Endothelial cell of umbilical vein (primary cell): ENCODE measurements at regions not wholly inside any gene's neighbourhood (a gene's known extent, or its start where the extent isn't known, plus 50 kb on each side); places are given as distances from the start of the nearest gene placed in this dataset.

Experiments
- BruUV-seq: library from RNA; stranded (reverse); fragments of 400-500 nt; replicated peaks from 2 replicates; lab custom pipeline; 2021; lab: Mats Ljungman, UMichigan
- CTCF ChIA-PET: fragments of 300-600, 350-600 bp; sonication (Branson Sonifier 250); formaldehyde crosslinking; loops from one replicate; lab custom pipeline; 2021; ENCODE audit warnings: antibody characterized with exemption, inconsistent platforms; lab: Charles Lee
- POLR2A ChIA-PET: fragments of 300-600, 350-600 bp; sonication (Branson Sonifier 250); formaldehyde crosslinking; loops from one replicate; lab custom pipeline; 2021; ENCODE audit warnings: antibody characterized with exemption, inconsistent platforms; lab: Charles Lee
- DNase-seq: peaks from one replicate; pipeline ENCODE4 v3.0.0-alpha.2; 2011; ENCODE audit warnings: low read depth, low spot score
- FAIRE-seq: peaks from 2 replicates; lab custom pipeline; 2011; peaks lifted over from hg19 to GRCh38; lab: Jason Lieb, UNC
- H2AFZ ChIP-seq: 2 replicates; pipeline ENCODE4 v1.6.0; 2012; ENCODE audit warnings: low read depth, low read length, control low read depth, inconsistent platforms
- H3K27ac ChIP-seq: 2 replicates; pipeline ENCODE4 v1.5.1; 2011; ENCODE audit warnings: low read depth, mild to moderate bottlenecking, control low read depth, low read length, moderate library complexity; ENCODE audit not compliant: insufficient read depth
- H3K27me3 ChIP-seq, 2 experiments: 2 replicates each; pipeline versions ENCODE4 v1.6.0 to v1.6.1; 2011; ENCODE audit warnings: low read length in 2 of 2, mixed read lengths in 1 of 2; ENCODE audit not compliant: control insufficient read depth in 2 of 2, insufficient read depth in 2 of 2
- H3K36me3 ChIP-seq, 2 experiments: 2 replicates in 1 of 2; 3 replicates in 1 of 2; pipeline ENCODE4 v1.5.1; 2011; ENCODE audit warnings: low read length in 2 of 2, mild to moderate bottlenecking in 1 of 2, moderate library complexity in 1 of 2; ENCODE audit not compliant: control insufficient read depth in 2 of 2, insufficient read depth in 2 of 2; ENCODE audit errors: extremely low read depth in 1 of 2
- H3K4me1 ChIP-seq: 3 replicates; pipeline ENCODE4 v1.5.1; 2011; ENCODE audit warnings: mild to moderate bottlenecking, low read length; ENCODE audit not compliant: control insufficient read depth, insufficient read depth; ENCODE audit errors: extremely low read depth
- H3K4me2 ChIP-seq: 2 replicates; pipeline ENCODE4 v1.6.1; 2011; ENCODE audit warnings: low read length, control low read depth, mixed read lengths; ENCODE audit not compliant: insufficient read depth
- H3K4me3 ChIP-seq, 3 experiments: fragments of 200-600 bp in 1 of 3; sonication (generic), shearing (Covaris generic) in 1 of 3; replicated peaks in 1 of 3; 2 replicates each; pipeline ENCODE4 v1.5.1; 2011 to 2016; ENCODE audit warnings: control low read depth in 3 of 3, low read length in 3 of 3, mild to moderate bottlenecking in 2 of 3, inconsistent platforms in 1 of 3, low read depth in 1 of 3, moderate library complexity in 1 of 3; ENCODE audit not compliant: insufficient read depth in 1 of 3
- H3K79me2 ChIP-seq: 2 replicates; pipeline ENCODE4 v1.6.0; 2012; ENCODE audit warnings: low read length, inconsistent platforms; ENCODE audit not compliant: control insufficient read depth, insufficient read depth
- H3K9ac ChIP-seq: replicated peaks from 2 replicates; pipeline ENCODE3; 2011; ENCODE audit warnings: low read length, control low read depth; ENCODE audit not compliant: insufficient read depth; ENCODE audit errors: extremely low read depth
- H3K9me1 ChIP-seq: replicated peaks from 3 replicates; pipeline ENCODE4 v1.6.0; 2011; ENCODE audit warnings: mild to moderate bottlenecking, low read length; ENCODE audit not compliant: control insufficient read depth, insufficient read depth; ENCODE audit errors: extremely low read depth
- H3K9me3 ChIP-seq: replicated peaks from 2 replicates; pipeline ENCODE4 v1.5.1; 2012; ENCODE audit warnings: low read length, inconsistent platforms; ENCODE audit not compliant: control insufficient read depth, insufficient read depth
- H4K20me1 ChIP-seq: replicated peaks from 2 replicates; pipeline ENCODE3; 2011; ENCODE audit warnings: mild to moderate bottlenecking, low read length; ENCODE audit not compliant: control insufficient read depth, insufficient read depth; ENCODE audit errors: extremely low read depth
- EZH2 ChIP-seq: IDR thresholded peaks from 2 replicates; pipeline ENCODE4 v1.6.1; 2012; ENCODE audit warnings: borderline replicate concordance, low read depth, mild to moderate bottlenecking, moderate library complexity, low read length, inconsistent platforms; ENCODE audit not compliant: severe bottlenecking
- FOS ChIP-seq: IDR thresholded peaks from 2 replicates; pipeline ENCODE4 v1.6.1; 2011; ENCODE audit warnings: mild to moderate bottlenecking, low read length, moderate library complexity, borderline replicate concordance; ENCODE audit not compliant: insufficient read depth
- GATA2 ChIP-seq: IDR thresholded peaks from 2 replicates; pipeline ENCODE4 v1.7.0; 2011; ENCODE audit warnings: low read depth, mild to moderate bottlenecking, moderate library complexity, mixed read lengths, low read length; ENCODE audit not compliant: insufficient read length, insufficient read depth
- JUN ChIP-seq: IDR thresholded peaks from 2 replicates; pipeline ENCODE4 v1.6.1; 2011; ENCODE audit warnings: borderline replicate concordance, low read depth; ENCODE audit not compliant: insufficient read length, insufficient read depth
- MYC ChIP-seq: IDR thresholded peaks from one replicate; pipeline ENCODE4 v1.6.1; 2011; ENCODE audit warnings: mild to moderate bottlenecking, low read depth, low read length
- POLR2A ChIP-seq: IDR thresholded peaks from 2 replicates; pipeline ENCODE4 v1.6.1; 2012; ENCODE audit warnings: low read depth, mild to moderate bottlenecking, control low read depth, low read length
- POLR2AphosphoS5 ChIP-seq: IDR thresholded peaks from 2 replicates; pipeline ENCODE4 v1.6.1; 2012; ENCODE audit warnings: low read depth, mild to moderate bottlenecking, control low read depth, low read length, moderate library complexity; ENCODE audit not compliant: insufficient read depth
- dilution Hi-C: fragments of 300-500 bp; cut with MboI; formaldehyde crosslinking; loops from one replicate; pipeline ENCODE4 v1.15.0; 2019; ENCODE audit warnings: low sequenced_read_pairs; ENCODE audit not compliant: extremely low pct_ligation_motif_present
- intact Hi-C: fragments of 100-400 bp; cut with micrococcal nuclease; formaldehyde crosslinking; loops from one replicate; pipeline ENCODE4 v1.10.0; 2022
- TF ChIP-seq, protein P1 (sequence below): IDR thresholded peaks from 2 replicates; pipeline ENCODE4 v1.6.1; 2011; ENCODE audit not compliant: insufficient read depth, insufficient read length
- TF ChIP-seq, protein P2 (sequence below), 2 donors: IDR thresholded peaks; 1 replicate in 1 of 2; 2 replicates in 1 of 2; pipeline ENCODE4 v1.5.1; 2011; ENCODE audit warnings: low read length in 2 of 2, mild to moderate bottlenecking in 2 of 2, moderate library complexity in 2 of 2, control low read depth in 1 of 2, inconsistent platforms in 1 of 2, low read depth in 1 of 2; ENCODE audit not compliant: insufficient read depth in 1 of 2; ENCODE audit errors: extremely low read depth in 1 of 2

DNA sequence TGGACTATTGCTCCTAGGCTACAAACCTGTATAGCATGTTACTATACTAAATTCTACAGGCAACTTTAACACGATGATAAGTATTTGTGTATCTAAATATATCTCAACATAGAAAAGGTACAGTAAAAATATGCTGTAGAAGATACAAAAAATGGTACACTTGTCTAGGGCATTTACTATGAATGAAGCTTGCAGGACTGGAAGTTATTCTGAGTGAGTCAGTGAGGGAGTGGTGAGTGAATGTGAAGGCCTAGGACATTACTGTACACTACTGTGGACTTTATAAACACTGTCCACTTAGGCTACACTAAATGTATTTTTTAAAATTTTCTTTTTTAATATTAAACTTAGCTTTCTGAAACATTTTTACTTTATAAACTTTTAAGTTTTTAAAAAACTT is 140.5 kb upstream of the SGO1 start:
- Histone ChIP-seq H3K27ac (no peak overlapping the region), H3K4me2 (no peak overlapping the region), H3K79me2 (no peaks in the 10 kb centered on the region), H3K9ac (no peak overlapping the region), H2AFZ (no peak overlapping the region), H3K9me1 (no peaks in the 10 kb centered on the region), H3K27me3 (peaks cover 0 to 2% of the 10 kb centered on the region in 2 experiments), H4K20me1 (no peaks in the 10 kb centered on the region), H3K36me3 (no peaks in the 10 kb centered on the region), H3K9me3 (no peaks in the 10 kb centered on the region), H3K4me3 (no peak overlapping the region), H3K4me1 (no peaks in the 10 kb centered on the region)
- BruUV-seq = no TSS peak
- POLR2A ChIA-PET = no interaction called here
- intact Hi-C loops (no loop called here), dilution Hi-C loops (no loop called here)
- DNase-seq = no peak
- TF ChIP-seq JUN = no peak
- TF ChIP-seq POLR2AphosphoS5 = no peak
- CTCF ChIA-PET = interaction anchor here (0.6 to 2.0 kb wide), 4 partner anchors 10 to 101 kb away, joined by 3 to 10 read pairs (median 4); no protein-coding TSS in a partner anchor
- FAIRE-seq = no peak

DNA sequence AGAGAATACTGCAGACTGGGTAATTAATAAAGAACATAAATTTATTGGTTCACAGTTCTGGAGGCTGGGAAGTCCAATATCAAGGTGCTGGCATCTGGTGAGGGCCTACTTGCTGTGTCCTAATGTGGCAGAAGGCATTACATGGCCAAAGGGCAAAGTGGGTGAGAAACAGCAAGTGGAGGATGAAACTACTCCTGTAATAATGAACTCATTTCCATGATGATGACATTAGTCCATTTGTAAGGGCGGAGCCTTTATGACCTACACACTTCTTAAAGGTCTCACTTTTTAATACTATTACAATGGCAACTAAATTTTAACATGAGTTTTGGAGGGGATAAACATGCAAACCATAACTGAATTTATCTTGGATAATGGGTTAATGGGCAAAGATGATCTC is 139.6 kb upstream of the SGO1 start:
- Histone ChIP-seq H4K20me1 (no peaks in the 10 kb centered on the region), H3K79me2 (no peaks in the 10 kb centered on the region), H3K9me1 (no peaks in the 10 kb centered on the region), H2AFZ (no peak overlapping the region), H3K4me2 (no peak overlapping the region), H3K4me3 (no peak overlapping the region), H3K27me3 (peaks cover 0 to 2% of the 10 kb centered on the region in 2 experiments), H3K9ac (no peak overlapping the region), H3K27ac (no peak overlapping the region), H3K4me1 (no peaks in the 10 kb centered on the region), H3K36me3 (no peaks in the 10 kb centered on the region), H3K9me3 (no peaks in the 10 kb centered on the region)
- no TSS peak for BruUV-seq
- DNase-seq (no peak), FAIRE-seq (no peak)
- TF ChIP-seq JUN = no peak
- TF ChIP-seq MYC = no peak
- no peak for TF ChIP-seq POLR2A
- no peak for TF ChIP-seq EZH2
- TF ChIP-seq GATA2 = no peak
- no peak for TF ChIP-seq FOS
- no peak for TF ChIP-seq POLR2AphosphoS5
- TF ChIP-seq, protein P1, sequence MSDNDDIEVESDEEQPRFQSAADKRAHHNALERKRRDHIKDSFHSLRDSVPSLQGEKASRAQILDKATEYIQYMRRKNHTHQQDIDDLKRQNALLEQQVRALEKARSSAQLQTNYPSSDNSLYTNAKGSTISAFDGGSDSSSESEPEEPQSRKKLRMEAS = no peak
- TF ChIP-seq, protein P2, sequence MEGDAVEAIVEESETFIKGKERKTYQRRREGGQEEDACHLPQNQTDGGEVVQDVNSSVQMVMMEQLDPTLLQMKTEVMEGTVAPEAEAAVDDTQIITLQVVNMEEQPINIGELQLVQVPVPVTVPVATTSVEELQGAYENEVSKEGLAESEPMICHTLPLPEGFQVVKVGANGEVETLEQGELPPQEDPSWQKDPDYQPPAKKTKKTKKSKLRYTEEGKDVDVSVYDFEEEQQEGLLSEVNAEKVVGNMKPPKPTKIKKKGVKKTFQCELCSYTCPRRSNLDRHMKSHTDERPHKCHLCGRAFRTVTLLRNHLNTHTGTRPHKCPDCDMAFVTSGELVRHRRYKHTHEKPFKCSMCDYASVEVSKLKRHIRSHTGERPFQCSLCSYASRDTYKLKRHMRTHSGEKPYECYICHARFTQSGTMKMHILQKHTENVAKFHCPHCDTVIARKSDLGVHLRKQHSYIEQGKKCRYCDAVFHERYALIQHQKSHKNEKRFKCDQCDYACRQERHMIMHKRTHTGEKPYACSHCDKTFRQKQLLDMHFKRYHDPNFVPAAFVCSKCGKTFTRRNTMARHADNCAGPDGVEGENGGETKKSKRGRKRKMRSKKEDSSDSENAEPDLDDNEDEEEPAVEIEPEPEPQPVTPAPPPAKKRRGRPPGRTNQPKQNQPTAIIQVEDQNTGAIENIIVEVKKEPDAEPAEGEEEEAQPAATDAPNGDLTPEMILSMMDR (IDR thresholded peaks at IDR 0.05; ENCODE audit: extremely low read depth in 1 of 2, insufficient read depth in 1 of 2, low read depth in 1 of 2, low read length in 2 of 2) = no peak
- ChIA-PET POLR2A (no interaction called here), CTCF (no interaction called here)
- dilution Hi-C loops (no loop called here), intact Hi-C loops (no loop called here)
